IPS DF 4.7 (cell line): ENCODE measurements at regions not wholly inside any gene's neighbourhood (a gene's known extent, or its start where the extent isn't known, plus 50 kb on each side); places are given as distances from the start of the nearest gene placed in this dataset.

Source experiments
- DNase-seq: peaks from one replicate; pipeline ENCODE4 v3.0.0-alpha.2; 2013; ENCODE audit warnings: low spot score; ENCODE audit errors: extremely low read depth

DNA sequence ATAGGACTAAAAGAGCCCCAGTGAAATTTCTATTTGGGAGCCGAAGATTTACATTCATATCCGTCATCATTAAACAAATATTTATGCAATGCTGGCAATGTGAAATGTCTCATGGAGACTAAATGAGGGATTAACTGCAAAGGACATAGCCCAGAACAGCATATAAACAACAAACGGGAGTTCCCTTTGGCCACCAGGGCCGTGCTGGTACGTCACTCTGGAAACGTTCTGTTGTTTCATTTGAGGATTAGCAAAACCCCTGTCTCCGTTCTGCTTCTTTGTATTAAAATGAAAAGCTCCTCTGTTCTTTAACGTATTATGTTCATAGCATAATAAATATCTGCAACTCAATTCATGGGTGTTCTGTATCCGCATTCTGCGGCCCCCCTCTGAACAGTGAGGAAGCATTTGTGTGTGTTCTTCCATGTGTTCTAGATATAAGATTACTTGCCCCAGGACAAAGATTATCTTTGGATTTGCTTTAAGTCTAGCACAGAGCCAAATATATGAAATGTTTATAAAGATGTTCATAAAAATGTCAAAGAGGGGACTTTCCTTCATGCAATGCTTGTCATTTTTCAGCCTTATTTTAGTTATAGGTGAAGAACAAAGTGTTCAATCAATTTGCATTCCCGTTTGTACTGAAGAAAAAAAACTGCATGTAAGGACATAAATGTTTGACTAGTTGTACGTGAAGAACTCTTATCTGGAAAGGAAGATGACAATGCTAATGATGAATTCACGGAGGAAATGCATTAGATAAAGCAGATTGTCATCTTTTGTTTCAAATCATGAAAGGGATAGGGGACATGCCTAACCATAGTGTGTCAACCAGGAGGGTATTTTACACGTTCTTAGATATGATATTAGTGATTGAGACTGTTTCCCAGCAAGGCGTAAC is 90.0 kb upstream of the TNFAIP3 start:
- DNase-seq = no peak

DNA sequence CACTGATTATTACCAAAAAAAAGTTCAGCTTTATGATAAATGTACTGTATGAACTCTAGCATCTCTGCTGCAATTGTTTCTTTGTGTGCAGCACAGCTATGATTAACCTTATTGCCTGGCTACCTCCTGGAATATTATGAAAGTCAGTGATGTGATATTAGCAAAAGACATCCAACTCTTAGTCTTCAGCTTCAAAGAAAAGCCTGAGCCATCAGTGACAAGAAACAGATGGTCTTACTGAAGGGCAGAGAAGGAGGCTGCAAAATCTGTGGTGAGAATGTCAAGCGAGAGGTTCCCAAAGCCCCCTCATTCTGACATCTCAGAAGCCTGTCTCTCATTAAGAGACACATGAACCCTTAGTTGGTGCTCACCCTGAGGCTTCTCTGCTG is 89.4 kb upstream of the TNFAIP3 start:
- no peak for DNase-seq

DNA sequence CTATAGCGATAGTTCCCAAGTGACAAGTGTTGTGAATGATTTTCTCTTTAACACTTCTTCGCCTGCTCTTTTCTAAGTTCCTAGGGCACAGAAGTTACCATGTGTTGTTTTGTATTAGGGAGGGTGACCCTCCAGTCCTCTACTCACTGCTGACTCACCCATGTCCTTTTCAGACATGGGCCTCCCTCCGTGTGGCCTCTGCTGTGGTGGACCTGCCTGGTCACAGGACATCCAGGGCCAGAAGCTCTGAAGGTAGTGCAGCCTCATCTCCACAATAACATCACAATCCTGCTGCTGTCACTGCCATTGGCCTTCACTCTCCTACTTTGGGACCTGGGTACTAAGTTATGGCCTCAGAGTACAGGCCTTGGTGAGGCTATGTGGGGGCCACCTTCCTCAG is 87.1 kb upstream of the TNFAIP3 start:
- DNase-seq = no peak

DNA sequence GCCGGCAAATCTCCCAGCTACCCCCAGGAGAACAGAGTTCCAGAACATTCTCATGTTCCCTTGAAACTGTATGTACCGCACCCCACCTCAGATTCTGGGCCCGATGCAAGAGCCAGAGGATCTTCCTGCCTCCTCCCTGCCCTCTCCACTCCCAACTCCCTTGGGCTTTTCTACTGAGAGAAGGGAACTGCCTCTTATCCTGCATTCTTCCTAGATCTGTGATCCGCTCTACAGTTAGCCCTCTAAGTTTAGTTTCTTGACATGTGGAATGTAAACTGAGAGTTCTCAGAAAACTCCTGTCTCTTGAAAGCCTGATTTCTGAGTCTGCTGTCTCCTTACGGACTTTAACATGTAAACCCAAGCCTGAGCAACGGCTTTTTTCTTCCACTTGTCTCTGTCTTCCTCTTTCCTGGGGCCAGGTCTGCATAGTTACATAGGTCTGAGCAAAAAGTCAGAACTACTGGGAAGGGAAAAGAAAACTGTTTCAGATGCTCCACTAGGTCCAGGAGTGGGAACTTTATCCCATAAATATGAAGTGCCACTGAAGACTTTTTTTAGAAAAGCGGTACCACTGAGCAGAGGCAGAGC is 86.5 kb upstream of the TNFAIP3 start:
- DNase-seq = no peak

DNA sequence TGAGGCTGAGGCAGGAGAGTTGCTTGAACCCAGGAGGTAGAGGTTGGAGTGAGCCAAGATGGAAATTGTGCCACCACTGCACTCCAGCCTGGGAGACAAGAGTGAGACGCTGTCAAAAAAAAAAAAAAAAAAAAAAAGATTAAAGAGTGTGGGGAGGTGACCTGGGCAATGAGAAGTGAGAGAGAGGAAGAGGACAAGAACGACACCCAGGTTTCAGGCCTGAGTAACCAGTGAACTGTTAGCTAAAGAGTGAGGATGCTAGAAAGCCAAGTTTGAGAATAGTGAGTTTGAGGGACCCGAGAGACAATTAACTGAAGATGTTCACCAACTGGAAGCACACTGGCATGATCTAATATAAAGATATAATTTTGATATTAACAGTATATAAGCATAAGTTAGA is 85.4 kb upstream of the TNFAIP3 start:
- no peak for DNase-seq

DNA sequence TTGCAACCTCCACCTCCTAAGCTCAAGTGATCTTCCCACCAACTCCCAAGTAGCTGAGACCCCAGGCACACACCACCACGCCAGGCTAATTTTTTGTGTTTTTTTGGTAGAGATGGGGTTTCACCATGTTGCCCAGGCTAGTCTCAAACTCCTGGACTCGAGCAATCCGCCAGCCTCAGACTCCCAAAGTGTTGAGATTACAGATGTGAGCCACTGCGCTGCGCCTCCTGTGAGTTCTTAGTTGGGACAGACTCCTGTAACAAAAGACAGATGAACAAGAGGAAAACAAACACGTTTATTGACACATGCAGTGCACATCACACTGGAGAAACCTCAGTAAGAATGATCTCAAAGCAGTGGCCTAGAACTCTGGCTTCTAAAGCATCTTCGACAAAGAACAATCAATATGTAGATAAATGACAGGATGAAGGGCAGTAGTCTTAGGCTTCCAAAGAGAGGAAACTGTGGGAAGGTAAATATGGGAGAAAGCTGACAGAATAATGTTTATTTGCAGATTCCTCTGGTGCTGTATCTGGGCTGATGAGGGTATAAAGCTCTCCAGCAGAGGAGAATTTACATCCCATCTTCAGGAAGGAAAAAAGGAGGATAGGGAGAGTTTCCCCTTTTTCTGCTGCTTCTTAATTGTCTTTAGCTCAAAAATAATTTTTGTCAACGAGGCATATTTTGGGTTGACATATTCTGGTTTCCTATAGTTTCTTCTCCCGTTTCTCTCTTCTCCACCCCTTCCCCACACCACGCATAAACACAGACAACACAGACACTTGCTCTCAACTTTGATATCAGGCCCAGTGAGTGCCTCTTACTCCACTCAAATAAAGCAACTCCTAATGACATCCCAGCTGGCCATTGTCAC is 84.7 kb upstream of the TNFAIP3 start:
- DNase-seq = no peak

DNA sequence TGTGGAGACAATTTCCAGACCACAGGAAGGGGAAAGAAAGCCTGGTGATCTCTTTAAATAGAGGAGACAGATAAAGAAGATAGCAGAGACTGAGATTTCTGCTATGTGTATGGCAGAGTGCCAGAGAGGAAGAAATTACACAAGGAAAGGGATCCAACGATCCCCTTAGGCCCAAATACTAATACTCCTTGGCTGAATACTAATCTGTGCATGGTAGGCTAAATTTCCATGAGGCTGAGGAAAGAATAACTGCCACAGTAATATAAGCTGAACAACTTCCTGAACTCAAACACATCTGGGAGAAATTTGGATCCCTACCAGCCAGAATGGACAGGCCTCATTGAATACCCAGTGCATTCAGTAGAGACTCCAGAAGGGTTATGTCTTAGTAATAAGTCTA is 83.3 kb upstream of the TNFAIP3 start:
- DNase-seq = no peak

DNA sequence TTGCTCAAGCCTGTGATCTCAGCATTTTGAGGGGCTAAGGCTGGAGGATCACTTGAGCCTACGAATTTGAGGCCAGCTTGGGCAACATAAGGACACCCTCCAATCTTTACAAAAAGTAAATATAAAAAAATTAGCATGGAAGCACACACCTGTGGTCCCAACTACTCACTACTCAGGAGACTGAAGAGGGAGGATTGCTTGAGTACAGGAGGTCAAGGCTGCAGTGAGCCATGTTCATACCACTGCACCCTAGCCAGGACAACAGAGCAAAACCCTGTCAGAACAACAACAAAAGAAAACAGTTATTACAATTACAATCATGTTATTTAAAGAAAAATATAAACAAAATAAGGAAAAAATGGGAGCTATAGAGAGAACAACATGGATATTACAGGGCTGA is 82.5 kb upstream of the TNFAIP3 start:
- no peak for DNase-seq

DNA sequence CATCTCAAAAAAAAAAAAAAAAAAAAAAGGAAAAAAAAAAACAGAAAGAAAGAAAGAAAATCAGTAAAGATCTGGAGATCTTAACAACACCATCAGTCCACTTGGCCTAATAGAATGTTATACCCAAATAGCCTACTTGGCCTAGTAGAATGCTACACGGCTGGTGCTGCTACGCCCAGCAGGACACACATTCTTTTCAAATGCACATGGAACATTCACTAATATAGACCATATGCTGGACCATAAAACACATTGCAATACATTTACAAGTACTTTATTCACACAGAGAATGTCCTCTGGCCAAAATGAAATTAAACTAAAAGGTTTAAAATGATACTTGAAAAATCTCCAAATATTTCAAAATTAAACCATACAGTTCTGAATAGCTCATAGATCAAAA is 80.0 kb upstream of the TNFAIP3 start:
- no peak for DNase-seq

DNA sequence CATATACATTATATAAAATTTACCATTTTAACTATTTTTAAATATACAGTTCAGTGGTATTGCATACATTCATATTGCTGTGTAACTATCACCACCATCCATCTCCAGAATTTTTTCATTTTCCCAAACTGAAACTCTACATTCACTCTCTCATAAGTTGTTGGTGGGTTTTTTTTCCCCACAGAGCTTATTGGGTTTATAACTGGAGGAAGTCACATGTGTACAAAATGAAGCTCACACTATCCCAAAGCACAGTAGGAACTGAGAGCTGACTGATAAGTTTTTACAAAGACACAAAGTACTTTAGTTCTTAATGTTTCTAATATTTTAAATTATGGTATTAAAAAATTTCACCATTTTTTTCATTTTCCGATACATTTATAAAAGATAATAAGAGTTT is 78.8 kb upstream of the TNFAIP3 start:
- DNase-seq = no peak

DNA sequence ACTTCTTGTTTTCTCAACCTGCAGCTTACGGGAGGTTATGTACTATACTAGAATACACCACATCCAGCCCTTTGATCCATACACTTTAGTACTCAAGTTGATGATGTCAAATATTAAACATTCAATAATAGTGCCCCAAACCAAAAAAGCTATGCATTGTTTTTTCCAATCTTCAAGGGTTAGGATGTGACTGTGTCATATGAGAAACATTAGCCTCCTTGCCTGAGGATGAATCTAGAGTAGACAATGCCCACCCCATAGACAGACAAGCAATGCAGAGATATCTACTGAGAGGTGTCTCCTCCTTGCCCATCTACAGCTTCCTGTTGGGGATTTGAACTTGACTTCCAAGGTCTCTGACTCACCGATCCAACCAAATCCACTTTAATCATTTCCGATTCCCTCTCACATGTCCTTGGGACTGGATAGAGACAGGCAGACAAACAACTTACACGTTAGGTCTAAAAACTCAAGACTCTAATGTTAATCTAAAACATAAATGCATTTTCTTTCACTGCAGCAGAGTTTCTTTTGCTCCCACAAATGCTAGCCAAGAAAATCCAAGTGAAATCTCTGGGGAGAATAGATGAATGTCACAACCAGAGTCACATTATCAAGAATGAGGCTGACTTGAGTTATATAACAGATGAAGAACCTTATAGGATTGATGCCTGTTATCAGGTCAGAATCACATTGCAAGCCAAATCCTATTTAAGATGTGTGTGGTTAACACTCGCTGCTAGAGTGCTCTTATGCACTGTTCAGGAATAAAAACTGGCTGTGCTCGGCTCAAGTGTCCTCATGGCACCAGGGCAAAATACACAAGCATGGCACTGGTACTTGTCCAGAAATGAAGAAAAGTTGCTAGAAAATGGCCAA is 75.5 kb upstream of the TNFAIP3 start:
- no peak for DNase-seq

DNA sequence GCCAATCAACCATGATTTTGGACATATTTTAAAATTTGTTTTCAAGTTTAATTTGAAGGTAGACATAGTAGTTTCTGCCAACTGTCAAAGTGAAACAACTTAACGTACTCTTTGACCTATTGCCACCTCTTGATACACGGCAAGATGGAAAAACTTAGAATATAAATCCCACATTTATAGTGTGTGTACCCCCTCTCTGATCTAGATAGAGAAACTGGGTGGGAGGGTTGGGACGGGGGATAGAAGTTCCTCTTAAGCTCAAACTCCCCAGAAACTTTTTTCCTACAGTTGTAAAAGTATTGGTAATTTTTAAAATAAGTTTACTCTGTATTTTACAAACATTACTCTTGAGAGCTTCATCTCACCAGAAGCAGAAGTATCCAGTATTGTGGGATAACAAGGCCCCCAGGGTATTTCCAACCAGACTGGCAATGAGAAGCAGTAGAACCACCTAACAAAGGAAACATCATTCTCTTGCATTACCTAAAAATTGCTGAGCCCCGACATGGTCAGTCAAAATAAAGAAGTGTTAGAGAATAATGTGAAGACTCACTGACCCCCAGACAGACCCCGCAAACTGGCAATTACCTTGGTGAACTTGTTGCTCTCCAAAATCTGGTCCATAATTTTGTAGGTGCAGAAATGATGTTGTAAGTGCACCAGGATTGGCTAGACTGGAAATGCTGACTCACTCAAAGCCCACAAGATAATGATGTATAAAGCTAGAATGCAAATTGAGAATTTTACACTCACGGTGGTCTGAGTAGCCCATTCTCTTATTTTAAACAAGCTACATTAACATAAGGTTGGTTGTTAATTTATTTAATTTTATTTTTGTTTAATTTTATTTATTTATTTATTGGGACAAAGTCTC is 74.7 kb upstream of the TNFAIP3 start:
- DNase-seq = no peak

DNA sequence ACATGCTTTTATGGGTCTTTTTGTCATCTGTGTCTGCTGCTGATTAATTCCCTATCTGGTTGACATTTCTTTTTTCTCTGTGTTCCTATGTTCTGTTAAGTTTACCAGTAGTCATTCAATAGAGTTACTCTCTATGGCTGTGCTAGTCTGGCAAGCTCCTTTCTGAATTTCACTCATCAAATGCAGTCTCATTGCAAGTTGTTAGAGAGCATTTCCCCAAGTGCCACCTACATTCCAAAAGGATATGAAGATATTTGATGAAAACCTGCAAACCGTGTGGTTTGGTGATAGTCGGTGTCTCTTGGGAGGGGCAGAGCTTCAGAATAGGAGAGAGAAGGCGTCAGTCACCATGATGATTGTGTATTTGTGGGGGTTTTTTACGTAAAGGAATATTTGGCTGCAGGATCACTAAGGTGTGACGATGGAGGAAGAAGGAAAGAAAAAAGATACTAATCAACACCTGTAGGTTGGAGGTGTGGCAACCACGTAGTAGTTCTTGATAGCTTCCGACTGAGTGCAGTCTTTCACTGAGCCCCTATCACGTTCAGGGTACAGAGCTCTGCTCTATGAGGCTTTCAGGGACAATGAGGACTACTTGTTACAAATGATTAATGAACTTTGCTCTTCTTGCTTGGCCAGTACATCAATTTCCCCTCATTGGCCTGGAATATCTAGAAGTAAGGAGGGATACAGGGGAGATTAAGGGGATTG is 73.1 kb upstream of the TNFAIP3 start:
- DNase-seq = no peak

DNA sequence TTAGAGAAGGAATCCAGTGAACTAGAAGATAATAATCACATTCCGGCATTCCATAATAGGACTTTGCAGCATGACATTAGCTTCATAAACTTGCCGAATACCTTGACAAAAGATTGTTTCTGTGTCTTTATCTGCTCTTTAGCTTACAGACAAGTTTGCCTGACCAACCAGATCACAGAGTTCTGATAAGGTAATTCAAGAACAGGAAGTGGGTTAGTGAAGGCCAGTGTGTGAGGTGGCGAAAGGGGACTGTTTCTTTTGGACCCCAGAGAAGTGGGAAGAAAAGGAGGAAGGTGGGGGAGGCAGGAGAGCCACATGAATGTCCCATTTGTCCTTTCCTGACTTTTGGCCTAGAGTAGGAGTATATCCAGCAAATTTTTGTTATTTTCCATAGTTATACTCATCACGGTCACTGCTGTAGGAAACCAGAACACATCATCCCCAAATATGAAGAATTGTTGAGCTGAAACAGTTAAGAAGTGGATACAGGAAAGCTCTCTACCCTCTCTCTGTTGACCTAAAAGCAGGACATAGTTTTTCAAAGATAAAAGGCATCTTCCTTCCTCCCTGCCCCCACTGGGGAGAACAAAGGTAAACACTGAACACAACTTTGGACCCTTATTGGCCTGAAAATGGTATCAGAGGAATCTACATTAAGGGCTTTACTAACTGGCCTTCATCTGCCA is 72.4 kb upstream of the TNFAIP3 start:
- no peak for DNase-seq

DNA sequence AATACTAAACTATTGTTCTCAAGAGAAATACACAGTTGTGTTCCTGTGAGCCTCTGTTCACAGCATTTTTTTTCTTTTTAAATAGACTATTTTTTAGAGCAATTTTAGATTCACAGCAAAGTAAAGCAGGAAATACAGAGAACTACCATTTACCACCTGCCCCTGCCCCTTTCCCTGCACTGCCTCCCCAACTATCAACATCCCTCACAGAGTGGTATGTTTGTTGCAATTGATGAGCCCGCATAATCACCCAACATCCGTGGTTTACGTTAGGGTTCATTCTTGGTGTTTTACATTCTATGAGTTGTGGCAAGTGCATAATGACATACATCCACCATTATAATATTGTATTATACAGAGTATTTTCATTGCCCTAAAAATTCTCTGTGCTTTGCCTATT is 71.6 kb upstream of the TNFAIP3 start:
- DNase-seq = no peak

DNA sequence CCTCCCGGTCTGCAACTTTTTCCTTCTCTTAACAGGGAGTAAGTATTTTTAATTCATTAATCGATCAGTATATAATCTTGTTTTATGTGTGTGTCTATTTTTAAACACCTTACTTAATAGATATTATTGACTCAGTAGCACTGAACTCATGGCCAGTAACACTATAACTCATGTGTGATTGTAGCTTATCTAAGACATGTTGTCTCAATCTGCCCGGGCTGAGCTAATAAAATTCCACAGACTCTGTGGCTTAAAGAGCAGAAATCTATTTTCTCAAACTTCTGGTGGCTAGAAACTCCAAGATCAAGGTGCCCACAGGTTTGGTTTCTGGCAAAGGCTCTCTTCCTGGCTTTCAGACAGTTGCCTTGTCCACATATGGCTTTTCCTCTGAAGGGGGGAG is 68.8 kb upstream of the TNFAIP3 start:
- DNase-seq = no peak

DNA sequence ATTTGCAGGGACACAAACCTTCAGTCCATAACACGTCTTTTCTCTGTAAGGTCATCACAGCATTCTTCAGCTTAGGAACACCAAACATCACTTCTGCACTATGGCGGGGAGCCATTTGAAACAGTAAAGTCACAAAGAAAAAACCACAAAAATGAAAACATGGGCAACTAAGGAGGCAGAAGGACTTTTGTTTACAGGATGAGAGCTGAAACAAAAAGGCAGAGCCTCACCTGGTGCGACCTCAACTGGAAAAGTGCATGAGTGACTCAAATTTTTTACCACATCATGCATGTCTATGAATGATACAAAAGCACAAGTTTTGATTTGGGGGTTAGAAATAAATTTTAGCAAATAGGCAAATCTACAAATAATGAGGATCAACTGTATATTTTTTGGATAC is 68.2 kb upstream of the TNFAIP3 start:
- DNase-seq = no peak

DNA sequence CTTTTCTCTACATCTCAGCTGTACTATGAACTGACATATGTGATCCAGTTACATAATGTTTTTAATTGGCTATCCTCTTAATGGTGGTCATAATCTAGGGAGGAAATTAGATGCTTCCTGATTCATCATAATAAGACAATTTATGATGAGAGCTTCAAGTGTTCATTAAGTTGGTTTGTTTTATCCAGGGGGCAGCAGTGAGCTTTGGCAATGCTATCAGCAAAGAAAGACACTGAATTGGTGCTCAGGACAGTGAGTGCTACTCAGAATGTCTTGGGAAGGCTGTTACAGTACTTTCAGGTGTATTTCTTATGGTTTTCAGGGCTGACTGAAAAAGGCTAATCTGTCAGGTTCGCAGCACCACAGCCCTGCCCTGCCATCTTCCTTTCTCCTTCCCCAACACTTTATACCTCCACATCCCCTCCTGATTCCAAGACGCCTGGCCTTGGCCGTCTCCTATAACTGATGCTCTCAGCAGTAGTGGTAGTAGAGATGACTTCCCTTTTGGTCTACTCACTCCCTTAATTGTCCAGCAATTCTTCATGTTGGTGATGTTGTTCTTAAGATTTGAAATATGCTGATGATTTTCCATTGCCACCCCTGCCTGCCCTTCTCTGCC is 67.0 kb upstream of the TNFAIP3 start:
- DNase-seq = peak; percentile 16

DNA sequence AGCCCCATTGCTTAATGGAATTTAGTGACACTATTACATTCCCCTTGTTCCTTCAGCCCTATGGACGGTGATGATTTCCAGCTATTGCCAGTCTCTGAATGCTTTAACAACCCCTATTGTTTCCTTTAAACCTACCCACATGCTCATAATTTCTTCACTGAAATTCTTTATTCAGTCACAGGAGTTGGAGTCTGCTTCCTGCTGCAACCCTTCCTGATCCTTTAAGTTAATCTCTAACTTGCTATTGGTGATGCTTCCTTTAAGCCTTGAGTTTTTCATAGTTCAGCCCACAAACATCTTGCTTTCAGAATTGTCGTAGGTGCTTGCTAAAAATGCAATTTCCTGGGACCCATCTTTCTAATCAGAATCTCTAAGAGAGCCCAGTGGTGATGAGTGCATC is 66.3 kb upstream of the TNFAIP3 start:
- no peak for DNase-seq
